Sigmoid colon (tissue), 4 donors: ENCODE measurements at regions not wholly inside any gene's neighbourhood (a gene's known extent, or its start where the extent isn't known, plus 50 kb on each side); places are given as distances from the start of the nearest gene placed in this dataset.
"Not testable (repeated sequence)": the region's sequence is repeated elsewhere in the genome, so short reads cannot be mapped to it uniquely, and the experiment has no call there.

ENCODE experiments used
- POLR2A ChIP-seq, 2 donors: fragments of 450-650 bp; IDR thresholded peaks; one replicate each; pipeline ENCODE4 v1.6.1; 2016; ENCODE audit warnings: antibody characterized with exemption in 2 of 2, mild to moderate bottlenecking in 2 of 2, moderate library complexity in 2 of 2
- POLR2AphosphoS5 ChIP-seq, 4 donors: sonication (generic); formaldehyde crosslinking; IDR thresholded peaks; one replicate each; pipeline ENCODE4 v1.6.1; 2017; ENCODE audit warnings: antibody characterized with exemption in 4 of 4
- TF ChIP-seq, protein P1 (sequence below), 4 experiments: fragments of 450-650 bp in 3 of 4; fragments of 200-600 bp in 1 of 4; IDR thresholded peaks; one replicate each; pipeline ENCODE4 v1.5.1; 2016 to 2019; ENCODE audit warnings: antibody characterized with exemption in 4 of 4, mild to moderate bottlenecking in 3 of 4, moderate library complexity in 2 of 4

DNA sequence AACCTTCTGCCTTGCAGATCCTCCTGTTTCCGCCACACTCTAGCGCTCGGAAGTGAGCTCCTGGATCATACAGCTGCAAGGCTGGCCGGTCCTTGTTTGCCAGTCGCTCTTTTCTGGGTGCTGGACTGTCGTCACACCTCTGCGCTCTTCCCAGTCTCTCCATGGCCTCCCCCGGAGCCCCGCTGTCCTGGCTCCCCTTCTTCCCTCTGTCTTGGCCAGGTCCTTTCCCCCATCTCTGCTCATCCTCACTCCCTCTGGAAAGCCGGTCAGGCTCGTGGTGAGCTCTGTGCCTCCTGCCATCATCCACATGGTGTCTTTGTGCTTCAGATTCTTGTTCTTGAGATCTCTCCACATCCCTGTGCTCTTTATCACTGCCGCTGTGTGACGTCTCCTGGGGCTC is 91.6 kb downstream of the LGALS9B start:
- TF ChIP-seq, protein P1, sequence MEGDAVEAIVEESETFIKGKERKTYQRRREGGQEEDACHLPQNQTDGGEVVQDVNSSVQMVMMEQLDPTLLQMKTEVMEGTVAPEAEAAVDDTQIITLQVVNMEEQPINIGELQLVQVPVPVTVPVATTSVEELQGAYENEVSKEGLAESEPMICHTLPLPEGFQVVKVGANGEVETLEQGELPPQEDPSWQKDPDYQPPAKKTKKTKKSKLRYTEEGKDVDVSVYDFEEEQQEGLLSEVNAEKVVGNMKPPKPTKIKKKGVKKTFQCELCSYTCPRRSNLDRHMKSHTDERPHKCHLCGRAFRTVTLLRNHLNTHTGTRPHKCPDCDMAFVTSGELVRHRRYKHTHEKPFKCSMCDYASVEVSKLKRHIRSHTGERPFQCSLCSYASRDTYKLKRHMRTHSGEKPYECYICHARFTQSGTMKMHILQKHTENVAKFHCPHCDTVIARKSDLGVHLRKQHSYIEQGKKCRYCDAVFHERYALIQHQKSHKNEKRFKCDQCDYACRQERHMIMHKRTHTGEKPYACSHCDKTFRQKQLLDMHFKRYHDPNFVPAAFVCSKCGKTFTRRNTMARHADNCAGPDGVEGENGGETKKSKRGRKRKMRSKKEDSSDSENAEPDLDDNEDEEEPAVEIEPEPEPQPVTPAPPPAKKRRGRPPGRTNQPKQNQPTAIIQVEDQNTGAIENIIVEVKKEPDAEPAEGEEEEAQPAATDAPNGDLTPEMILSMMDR (IDR thresholded peaks at IDR 0.05): not testable (repeated sequence)
- not testable (repeated sequence) for TF ChIP-seq POLR2AphosphoS5, POLR2A (IDR thresholded peaks at IDR 0.05)
